Effector memory CD4-positive, alpha-beta T cell (primary cell): ENCODE measurements at regions not wholly inside any gene's neighbourhood (a gene's known extent, or its start where the extent isn't known, plus 50 kb on each side); places are given as distances from the start of the nearest gene placed in this dataset.

Experiments
- DNase-seq, 3 donors: peaks; one replicate each; pipeline ENCODE4 v3.0.0-alpha.2; 2020
- H3K27ac ChIP-seq: 2 replicates; pipeline ENCODE4 v1.7.0; 2013; ENCODE audit warnings: mild to moderate bottlenecking, low read length, moderate library complexity; ENCODE audit not compliant: insufficient read depth, poor library complexity, severe bottlenecking
- H3K27me3 ChIP-seq: replicated peaks from 2 replicates; pipeline ENCODE4 v1.7.0; 2013; ENCODE audit warnings: mild to moderate bottlenecking, low read length; ENCODE audit not compliant: insufficient read depth, control insufficient read depth, poor library complexity, severe bottlenecking
- H3K36me3 ChIP-seq: 2 replicates; pipeline ENCODE4 v1.7.0; 2013; ENCODE audit warnings: mild to moderate bottlenecking, low read length, moderate library complexity; ENCODE audit not compliant: control insufficient read depth, insufficient read depth
- H3K4me1 ChIP-seq: 2 replicates; pipeline ENCODE4 v1.7.0; 2013; ENCODE audit warnings: low read length, mild to moderate bottlenecking; ENCODE audit not compliant: control insufficient read depth, insufficient read depth, poor library complexity, severe bottlenecking
- H3K4me3 ChIP-seq: 2 replicates; pipeline ENCODE4 v1.7.0; 2013; ENCODE audit warnings: low read length, low read depth, mild to moderate bottlenecking; ENCODE audit not compliant: insufficient read depth, poor library complexity, severe bottlenecking
- H3K9me3 ChIP-seq: 2 replicates; pipeline ENCODE4 v1.7.0; 2013; ENCODE audit warnings: mild to moderate bottlenecking, low read length, moderate library complexity; ENCODE audit not compliant: control insufficient read depth

- Histone ChIP-seq H3K4me1 (no peaks in the 10 kb centered on the region), H3K27ac (no peak overlapping the region), H3K9me3 (no peaks in the 10 kb centered on the region), H3K27me3 (no peaks in the 10 kb centered on the region), H3K4me3 (no peak overlapping the region), H3K36me3 (no peaks in the 10 kb centered on the region)
- DNase-seq = no peak
These were observed 586.7 kb downstream of the HINT1 start for GRCh38 chr5:130578354-130578753.

GRCh38 chr5:130571076-130571475 is 594.0 kb downstream of the HINT1 start:
- Histone ChIP-seq H3K9me3 (no peaks in the 10 kb centered on the region), H3K27ac (no peak overlapping the region), H3K4me3 (no peak overlapping the region), H3K27me3 (no peaks in the 10 kb centered on the region), H3K4me1 (no peaks in the 10 kb centered on the region), H3K36me3 (no peaks in the 10 kb centered on the region)
- no peak for DNase-seq

GRCh38 chr5:130568791-130569190 is 596.3 kb downstream of the HINT1 start:
- Histone ChIP-seq H3K9me3 (no peaks in the 10 kb centered on the region), H3K27ac (no peak overlapping the region), H3K36me3 (no peaks in the 10 kb centered on the region), H3K27me3 (no peaks in the 10 kb centered on the region), H3K4me3 (no peak overlapping the region), H3K4me1 (no peaks in the 10 kb centered on the region)
- DNase-seq = no peak

- no peak overlapping the region for H3K27ac ChIP-seq
These were observed 609.6 kb downstream of the HINT1 start for GRCh38 chr5:130555429-130555828.

GRCh38 chr5:130550562-130550928 is 614.5 kb downstream of the HINT1 start:
- Histone ChIP-seq H3K27me3 (no peaks in the 10 kb centered on the region), H3K27ac (no peak overlapping the region), H3K4me3 (no peak overlapping the region), H3K9me3 (no peaks in the 10 kb centered on the region), H3K36me3 (no peaks in the 10 kb centered on the region), H3K4me1 (no peaks in the 10 kb centered on the region)
- no peak for DNase-seq

More at GRCh38 chr5:130555429-130555828, 609.6 kb downstream of the HINT1 start:
- H3K9me3 ChIP-seq = no peaks in the 10 kb centered on the region
- DNase-seq = no peak
- no peaks in the 10 kb centered on the region for H3K4me1 ChIP-seq
- H3K27me3 ChIP-seq = no peaks in the 10 kb centered on the region
- H3K36me3 ChIP-seq = no peaks in the 10 kb centered on the region
- H3K4me3 ChIP-seq = no peak overlapping the region

- H3K4me1 ChIP-seq = no peaks in the 10 kb centered on the region
- no peak overlapping the region for H3K4me3 ChIP-seq
- DNase-seq = no peak
- H3K36me3 ChIP-seq = no peaks in the 10 kb centered on the region
- no peak overlapping the region for H3K27ac ChIP-seq
- H3K27me3 ChIP-seq = no peaks in the 10 kb centered on the region
- peaks cover 3% of the 10 kb centered on the region for H3K9me3 ChIP-seq
These were observed 615.0 kb downstream of the HINT1 start for GRCh38 chr5:130549884-130550561.

- no peak for DNase-seq
- no peak overlapping the region for H3K4me3 ChIP-seq
- no peaks in the 10 kb centered on the region for H3K4me1 ChIP-seq
- H3K27ac ChIP-seq = no peak overlapping the region
- no peaks in the 10 kb centered on the region for H3K36me3 ChIP-seq
- no peaks in the 10 kb centered on the region for H3K27me3 ChIP-seq
- peaks cover 3% of the 10 kb centered on the region for H3K9me3 ChIP-seq
These were observed 618.8 kb downstream of the HINT1 start for GRCh38 chr5:130546211-130546610.

GRCh38 chr5:130545291-130545690 is 619.8 kb downstream of the HINT1 start:
- H3K9me3 ChIP-seq = peaks cover 3% of the 10 kb centered on the region
- no peaks in the 10 kb centered on the region for H3K36me3 ChIP-seq
- H3K27me3 ChIP-seq = no peaks in the 10 kb centered on the region
- no peaks in the 10 kb centered on the region for H3K4me1 ChIP-seq
- DNase-seq = no peak
- H3K27ac ChIP-seq = no peak overlapping the region
- H3K4me3 ChIP-seq = no peak overlapping the region

- Histone ChIP-seq H3K9me3 (peaks cover 3% of the 10 kb centered on the region), H3K27ac (no peak overlapping the region), H3K36me3 (no peaks in the 10 kb centered on the region), H3K27me3 (no peaks in the 10 kb centered on the region), H3K4me1 (no peaks in the 10 kb centered on the region), H3K4me3 (no peak overlapping the region)
- no peak for DNase-seq
These were observed 623.3 kb downstream of the HINT1 start for GRCh38 chr5:130541617-130542221.

- H3K4me3 ChIP-seq = no peak overlapping the region
- H3K36me3 ChIP-seq = no peaks in the 10 kb centered on the region
- H3K27me3 ChIP-seq = no peaks in the 10 kb centered on the region
- DNase-seq = no peak
- no peaks in the 10 kb centered on the region for H3K4me1 ChIP-seq
- no peaks in the 10 kb centered on the region for H3K9me3 ChIP-seq
- no peak overlapping the region for H3K27ac ChIP-seq
These were observed 628.4 kb downstream of the HINT1 start for GRCh38 chr5:130536691-130537090.
